ENCODE measurements at regions not wholly inside any gene's neighbourhood (a gene's known extent, or its start where the extent isn't known, plus 50 kb on each side); places are given as distances from the start of the nearest gene placed in this dataset.

GRCh38 chr5:63554191-63554590, 408.1 kb downstream of the HTR1A start:
- no peak overlapping the region for H2BK12ac ChIP-seq (ENCODE audit: low read depth, low read length)
- 89% methylated on average over 3 of the region's 3 CpGs; no CpG with 5 or more reads in 1 of the 2 experiments for WGBS, 2 experiments (ENCODE audit: extremely low coverage in 1 of 2, insufficient coverage in 1 of 2, insufficient read length in 1 of 2, insufficient replicate concordance in 2 of 2, low coverage in 1 of 2, low lambda C conversion rate in 2 of 2, missing lambda C conversion rate in 1 of 2)
- no peak overlapping the region for H3K4me3 ChIP-seq (ENCODE audit: extremely low read depth in 1 of 4, insufficient read depth in 2 of 4, low read depth in 3 of 4, low read length in 4 of 4)
- DNase-seq (ENCODE audit: low read depth in 1 of 2, low spot score in 2 of 2) (no peak), FAIRE-seq (no peak)
- H3K14ac ChIP-seq (ENCODE audit: insufficient read length), result no peak overlapping the region
- ChIA-PET CTCF (ENCODE audit: partially characterized antibody) (interaction anchor here (1.3 to 1.7 kb wide), 4 partner anchors 10 to 153 kb away, joined by 3 to 5 read pairs (median 4); no protein-coding TSS in a partner anchor), POLR2A (ENCODE audit: partially characterized antibody) (no interaction called here)
- H4K91ac ChIP-seq (replicated peaks; ENCODE audit: insufficient read length, low read length), result no peak overlapping the region
- no peaks in the 10 kb centered on the region for H3K27me3 ChIP-seq (replicated peaks in 1 of 4; ENCODE audit: control insufficient read depth in 3 of 4, extremely low read depth in 1 of 4, insufficient read depth in 3 of 4, low read length in 3 of 4)
- TF ChIP-seq ASH2L (IDR thresholded peaks at IDR 0.05; ENCODE audit: low read length) (no peak), GTF2F1 (IDR thresholded peaks at IDR 0.05; ENCODE audit: borderline replicate concordance, low read depth, low read length) (no peak), NANOG (IDR thresholded peaks at IDR 0.05; ENCODE audit: insufficient read depth, low read depth, low read length, poor library complexity, severe bottlenecking) (no peak)
- no peaks in the 10 kb centered on the region for H3K79me2 ChIP-seq (ENCODE audit: control insufficient read depth in 1 of 2, insufficient read depth in 2 of 2, low read length in 2 of 2)
- H4K20me1 ChIP-seq (replicated peaks in 1 of 2; ENCODE audit: control insufficient read depth in 1 of 2, insufficient read depth in 2 of 2, low read length in 2 of 2), result no peaks in the 10 kb centered on the region
- H2BK120ac ChIP-seq (replicated peaks; ENCODE audit: low read depth, low read length), result no peak overlapping the region
- no peak overlapping the region for H3K18ac ChIP-seq (ENCODE audit: extremely low read depth, low read length)
- no peak overlapping the region for H2BK20ac ChIP-seq (ENCODE audit: low read length)
- H2AFZ ChIP-seq (ENCODE audit: low read length), result no peak overlapping the region
- no peaks in the 10 kb centered on the region for H3K4me1 ChIP-seq (replicated peaks in 1 of 4; ENCODE audit: control insufficient read depth in 3 of 4, insufficient read depth in 4 of 4, low read length in 3 of 4)
- no peak overlapping the region for H4K8ac ChIP-seq (ENCODE audit: extremely low read depth, insufficient read depth, low read length)
- no peaks in the 10 kb centered on the region for H3K23me2 ChIP-seq (ENCODE audit: low read depth, low read length)
- no peaks in the 10 kb centered on the region for H3K9me3 ChIP-seq (ENCODE audit: insufficient read depth in 2 of 2, low read depth in 1 of 2, low read length in 1 of 2)
- H3K27ac ChIP-seq (ENCODE audit: low read depth, low read length), result no peak overlapping the region
- no peak overlapping the region for H3K56ac ChIP-seq (replicated peaks; ENCODE audit: insufficient read length, low read depth, low read length)
- H3K23ac ChIP-seq (ENCODE audit: insufficient read length), result no peak overlapping the region
- no peaks in the 10 kb centered on the region for H3K36me3 ChIP-seq (ENCODE audit: control insufficient read depth in 2 of 4, insufficient read depth in 4 of 4, low read length in 3 of 4)
- no peak overlapping the region for H3K4me2 ChIP-seq (ENCODE audit: insufficient read depth in 1 of 2, low read depth in 2 of 2, low read length in 2 of 2)
- no peaks in the 10 kb centered on the region for H3K79me1 ChIP-seq (ENCODE audit: low read depth, low read length)
- H2BK15ac ChIP-seq (ENCODE audit: low read length), result no peak overlapping the region
- no peak overlapping the region for H2AK5ac ChIP-seq (ENCODE audit: low read depth, low read length)
- no peak overlapping the region for H4K5ac ChIP-seq (ENCODE audit: insufficient read length, low read depth, low read length)
- H2BK5ac ChIP-seq (ENCODE audit: low read depth, low read length), result no peak overlapping the region
- no peak overlapping the region for H3K4ac ChIP-seq (replicated peaks; ENCODE audit: insufficient read length, low read depth, low read length)
- H3K9ac ChIP-seq (replicated peaks in 1 of 4; ENCODE audit: extremely low read depth in 1 of 4, low read depth in 3 of 4, low read length in 3 of 4), result no peak overlapping the region

Measured in H1 (cell line).